DND-41 (cell line): ENCODE measurements at regions not wholly inside any gene's neighbourhood (a gene's known extent, or its start where the extent isn't known, plus 50 kb on each side); places are given as distances from the start of the nearest gene placed in this dataset.

Experiments used
- CTCF ChIP-seq: IDR thresholded peaks from 2 replicates; pipeline ENCODE4 v1.5.1; 2012; ENCODE audit warnings: borderline replicate concordance, low read length, moderate library complexity, mild to moderate bottlenecking; ENCODE audit not compliant: poor library complexity, severe bottlenecking; ENCODE audit errors: extremely low read depth
- EZH2 ChIP-seq: IDR thresholded peaks from 3 replicates; pipeline ENCODE4 v1.6.1; 2012; ENCODE audit warnings: borderline replicate concordance, low read depth, mild to moderate bottlenecking, moderate library complexity, low read length, inconsistent platforms; ENCODE audit not compliant: severe bottlenecking

- no peak for TF ChIP-seq CTCF
- no peak for TF ChIP-seq EZH2
Observed at GRCh38 chr9:2479056-2479565, 142.5 kb upstream of the VLDLR start.
